Transverse colon (tissue), 4 donors: ENCODE measurements at regions not wholly inside any gene's neighbourhood (a gene's known extent, or its start where the extent isn't known, plus 50 kb on each side); places are given as distances from the start of the nearest gene placed in this dataset.

Source experiments
- DNase-seq: peaks from one replicate; pipeline ENCODE4 v3.0.0-alpha.2; 2019
- H3K27ac ChIP-seq, 4 donors: fragments of 200-600 bp; sonication (generic); 2 replicates each; pipeline ENCODE4 v1.5.1; 2016 to 2018; ENCODE audit warnings: inconsistent platforms in 4 of 4
- H3K27me3 ChIP-seq: fragments of 200-600 bp; sonication (generic); 2 replicates; pipeline ENCODE4 v1.5.1; 2017; ENCODE audit warnings: inconsistent platforms
- H3K36me3 ChIP-seq, 4 donors: fragments of 200-600 bp; sonication (generic); 2 replicates each; pipeline ENCODE4 v1.5.1; 2017 to 2019; ENCODE audit warnings: inconsistent platforms in 4 of 4
- H3K4me1 ChIP-seq, 4 donors: fragments of 200-600 bp; sonication (generic); 2 replicates each; pipeline ENCODE4 v1.5.1; 2017 to 2020; ENCODE audit warnings: inconsistent platforms in 4 of 4
- H3K4me3 ChIP-seq, 4 donors: fragments of 200-600 bp; sonication (generic); 1 replicate in 1 of 4; 2 replicates in 3 of 4; pipeline versions ENCODE4 v1.5.1 to v1.6.1; 2017 to 2019; ENCODE audit warnings: inconsistent platforms in 4 of 4
- H3K9me3 ChIP-seq, 2 donors: fragments of 200-600 bp; sonication (generic); 2 replicates each; pipeline ENCODE4 v1.5.1; 2017 to 2019; ENCODE audit warnings: inconsistent platforms in 2 of 2
- EP300 ChIP-seq: sonication (generic); formaldehyde crosslinking; IDR thresholded peaks from one replicate; pipeline ENCODE4 v1.6.1; 2017; ENCODE audit warnings: antibody characterized with exemption, low read depth
- POLR2A ChIP-seq: fragments of 450-650 bp; IDR thresholded peaks from one replicate; pipeline ENCODE4 v1.6.1; 2016; ENCODE audit warnings: antibody characterized with exemption, mild to moderate bottlenecking, moderate library complexity
- POLR2AphosphoS5 ChIP-seq, 3 donors: sonication (generic); formaldehyde crosslinking; IDR thresholded peaks; one replicate each; pipeline ENCODE4 v1.6.1; 2016; ENCODE audit warnings: antibody characterized with exemption in 3 of 3
- WGBS, 2 donors: methylation state at CpG; one replicate each; pipeline ENCODE4 v1.1.5; 2018; ENCODE audit warnings: low coverage in 1 of 2; 5-methylcytosine and 5-hydroxymethylcytosine counted together
- in situ Hi-C, 4 donors: fragments of 200-750 bp; cut with MboI; loops; one replicate each; pipeline versions ENCODE4 v1.15.0 to v1.15.1; 2017; ENCODE audit warnings: low sequenced_read_pairs in 3 of 4, low pct_ligation_motif_present in 1 of 4, low pct_unique_long_range_greater_than_20kb in 1 of 4
- intact Hi-C: fragments of 100-400 bp; cut with DNase I; formaldehyde crosslinking; loops from one replicate; pipeline ENCODE4 v1.15.1; 2023; ENCODE audit warnings: low total_unique reads
- TF ChIP-seq, protein P1 (sequence below), 5 experiments: fragments of 200-600 bp in 3 of 5; fragments of 450-650 bp in 2 of 5; sonication (generic) in 3 of 5; IDR thresholded peaks; 1 replicate in 2 of 5; 2 replicates in 3 of 5; pipeline ENCODE4 v1.5.1; 2016 to 2017; ENCODE audit warnings: antibody characterized with exemption in 5 of 5, inconsistent platforms in 3 of 5, mild to moderate bottlenecking in 2 of 5, moderate library complexity in 1 of 5

DNA sequence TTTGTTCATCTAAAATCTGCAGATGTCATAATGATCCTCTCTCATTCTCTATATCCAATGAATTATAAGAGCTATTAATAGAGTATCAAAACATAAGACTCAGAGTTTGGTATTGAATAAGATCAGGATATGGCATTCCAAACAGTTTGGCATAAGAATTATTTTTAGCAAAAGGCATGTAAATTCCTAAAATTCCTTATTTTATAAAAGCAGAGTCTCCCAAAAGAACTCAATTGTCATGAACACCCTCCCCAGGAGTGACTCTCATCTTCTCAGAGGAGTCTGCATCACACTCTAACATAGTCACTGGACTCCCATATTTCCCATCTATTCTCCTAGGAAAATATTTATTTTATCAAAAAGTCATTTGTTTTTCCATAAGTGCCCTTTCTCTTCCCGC lies 1710.2 kb upstream of the SLC39A10 start:
- intact Hi-C loops, result no loop called here
- no peak for DNase-seq
- H3K36me3 ChIP-seq, result no peaks in the 10 kb centered on the region
- in situ Hi-C loops, result no loop called here
- TF ChIP-seq POLR2A (no peak), EP300 (no peak), POLR2AphosphoS5 (IDR thresholded peaks at IDR 0.05) (no peak)
- TF ChIP-seq, protein P1, sequence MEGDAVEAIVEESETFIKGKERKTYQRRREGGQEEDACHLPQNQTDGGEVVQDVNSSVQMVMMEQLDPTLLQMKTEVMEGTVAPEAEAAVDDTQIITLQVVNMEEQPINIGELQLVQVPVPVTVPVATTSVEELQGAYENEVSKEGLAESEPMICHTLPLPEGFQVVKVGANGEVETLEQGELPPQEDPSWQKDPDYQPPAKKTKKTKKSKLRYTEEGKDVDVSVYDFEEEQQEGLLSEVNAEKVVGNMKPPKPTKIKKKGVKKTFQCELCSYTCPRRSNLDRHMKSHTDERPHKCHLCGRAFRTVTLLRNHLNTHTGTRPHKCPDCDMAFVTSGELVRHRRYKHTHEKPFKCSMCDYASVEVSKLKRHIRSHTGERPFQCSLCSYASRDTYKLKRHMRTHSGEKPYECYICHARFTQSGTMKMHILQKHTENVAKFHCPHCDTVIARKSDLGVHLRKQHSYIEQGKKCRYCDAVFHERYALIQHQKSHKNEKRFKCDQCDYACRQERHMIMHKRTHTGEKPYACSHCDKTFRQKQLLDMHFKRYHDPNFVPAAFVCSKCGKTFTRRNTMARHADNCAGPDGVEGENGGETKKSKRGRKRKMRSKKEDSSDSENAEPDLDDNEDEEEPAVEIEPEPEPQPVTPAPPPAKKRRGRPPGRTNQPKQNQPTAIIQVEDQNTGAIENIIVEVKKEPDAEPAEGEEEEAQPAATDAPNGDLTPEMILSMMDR (IDR thresholded peaks at IDR 0.05), result no peak
- no peak overlapping the region for H3K4me3 ChIP-seq
- no peaks in the 10 kb centered on the region for H3K27me3 ChIP-seq
- 50 to 70% methylated on average over 1 of the region's 1 CpG for WGBS, 2 donors
- no peak overlapping the region for H3K27ac ChIP-seq
- no peaks in the 10 kb centered on the region for H3K4me1 ChIP-seq
- H3K9me3 ChIP-seq, result no peaks in the 10 kb centered on the region

DNA sequence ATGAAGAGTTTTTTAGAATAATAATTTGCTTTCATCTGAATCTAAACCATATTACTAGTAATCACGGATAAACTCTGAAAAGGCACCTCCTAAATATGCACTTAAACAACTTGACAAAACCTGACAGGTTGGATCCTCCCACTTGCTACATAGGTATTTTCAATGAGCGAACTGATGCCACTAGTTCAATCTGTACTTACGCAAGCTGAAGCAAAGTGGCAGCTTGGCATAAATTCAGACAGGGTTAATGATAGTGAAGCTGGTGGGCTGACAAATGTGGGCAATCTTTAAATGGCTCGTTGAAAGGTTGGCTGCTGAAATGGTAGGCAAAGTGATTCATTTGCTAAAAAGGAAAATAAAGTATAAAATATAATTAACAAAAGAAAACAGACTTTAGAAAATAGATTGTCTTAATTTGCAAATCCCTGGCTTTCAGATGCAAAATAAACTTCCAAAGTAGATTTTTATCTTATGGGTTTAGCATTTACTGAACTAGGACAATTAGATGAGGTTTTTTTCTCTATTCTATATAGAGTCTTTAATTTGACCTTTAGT lies 1713.5 kb upstream of the SLC39A10 start:
- no peak for DNase-seq
- Histone ChIP-seq H3K9me3 (no peaks in the 10 kb centered on the region), H3K36me3 (no peaks in the 10 kb centered on the region), H3K4me3 (no peak overlapping the region), H3K27me3 (no peaks in the 10 kb centered on the region), H3K4me1 (no peaks in the 10 kb centered on the region), H3K27ac (no peak overlapping the region)
- TF ChIP-seq EP300 (no peak), POLR2AphosphoS5 (IDR thresholded peaks at IDR 0.05) (no peak), POLR2A (no peak)
- TF ChIP-seq, protein P1 (IDR thresholded peaks at IDR 0.05), result no peak
- in situ Hi-C loops (no loop called here), intact Hi-C loops (no loop called here)
- 56 to 69% methylated on average over 3 to 4 of the region's 4 CpGs for WGBS, 2 donors

DNA sequence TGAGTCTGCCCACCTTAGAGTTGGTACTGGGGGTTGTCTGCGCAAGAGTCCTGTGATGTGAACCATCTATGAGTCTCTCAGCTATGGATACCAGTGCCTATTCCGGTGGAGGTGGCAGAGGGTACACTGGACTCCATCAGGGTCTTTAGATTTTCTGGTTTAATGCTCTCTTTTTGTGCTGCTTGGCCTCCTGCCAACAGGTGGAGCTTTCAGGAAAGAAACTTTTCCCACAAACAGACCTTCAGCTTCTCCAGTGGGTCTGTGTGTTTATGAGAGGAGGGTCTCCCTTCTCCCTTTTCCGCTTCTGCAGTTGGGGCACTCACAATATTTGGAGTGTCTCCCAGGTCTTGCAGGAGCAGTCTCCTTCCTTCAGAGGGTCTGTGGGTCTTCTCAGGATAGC lies 1721.9 kb upstream of the SLC39A10 start:
- intact Hi-C loops, result no loop called here
- WGBS, 2 donors, result 93 to 100% methylated on average over 2 to 3 of the region's 3 CpGs

DNA sequence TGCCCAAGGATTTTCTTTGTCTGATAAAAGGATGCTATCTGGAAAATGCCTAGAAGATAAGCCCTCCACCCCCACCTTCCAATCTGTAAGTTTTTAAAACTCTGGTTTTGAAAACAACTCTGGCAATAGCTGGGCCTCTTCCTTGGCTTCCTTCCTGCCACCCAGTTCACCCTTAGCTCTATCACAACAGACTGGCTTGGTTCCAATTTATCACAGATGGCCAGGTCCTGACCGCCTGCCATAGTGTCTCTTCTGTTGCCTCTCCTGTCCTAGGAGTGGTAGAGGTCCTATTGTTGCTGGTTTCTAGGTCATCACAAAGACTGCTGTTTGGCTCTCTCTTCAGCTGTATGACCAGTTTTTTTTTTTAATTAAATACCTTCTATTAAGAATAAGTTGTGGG lies 1727.9 kb upstream of the SLC39A10 start:
- H3K9me3 ChIP-seq, result no peaks in the 10 kb centered on the region
- intact Hi-C loops (no loop called here), in situ Hi-C loops (no loop called here)
- no peaks in the 10 kb centered on the region for H3K4me1 ChIP-seq
- no peaks in the 10 kb centered on the region for H3K27me3 ChIP-seq
- DNase-seq, result no peak
- TF ChIP-seq POLR2AphosphoS5 (IDR thresholded peaks at IDR 0.05) (no peak), POLR2A (no peak), EP300 (no peak)
- TF ChIP-seq, protein P1 (IDR thresholded peaks at IDR 0.05), result no peak
- H3K36me3 ChIP-seq, result no peaks in the 10 kb centered on the region
- no peak overlapping the region for H3K27ac ChIP-seq
- no peak overlapping the region for H3K4me3 ChIP-seq
- 43 to 72% methylated on average over 1 of the region's 1 CpG for WGBS, 2 donors

More for the DNA sequence above, 1721.9 kb upstream of the SLC39A10 start:
- in situ Hi-C loops, result no loop called here
- Histone ChIP-seq H3K9me3 (no peaks in the 10 kb centered on the region), H3K4me1 (no peaks in the 10 kb centered on the region), H3K27me3 (no peaks in the 10 kb centered on the region), H3K4me3 (no peak overlapping the region), H3K36me3 (no peaks in the 10 kb centered on the region), H3K27ac (no peak overlapping the region)
- DNase-seq, result no peak
- TF ChIP-seq POLR2AphosphoS5 (IDR thresholded peaks at IDR 0.05) (no peak), EP300 (no peak)

DNA sequence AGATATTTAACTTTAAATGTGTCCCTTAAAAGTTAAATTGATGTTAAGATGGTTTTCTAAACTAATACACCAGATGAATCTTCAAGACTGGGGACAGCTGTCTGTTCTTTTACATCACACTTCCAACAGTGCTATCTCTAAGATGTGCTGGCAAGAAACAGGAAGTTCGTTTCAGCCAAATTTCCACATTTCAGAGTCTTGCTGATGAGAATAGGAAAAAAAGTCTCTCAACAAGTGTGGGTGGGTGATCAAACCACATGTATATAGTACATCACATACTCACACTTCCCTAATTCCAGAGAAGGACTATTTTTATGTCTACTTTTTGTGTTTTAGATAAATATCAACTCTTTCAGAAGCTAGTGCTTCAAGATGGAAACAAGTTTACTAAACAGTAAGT lies 1712.8 kb upstream of the TMEFF2 start:
- DNase-seq, result no peak
- 18 to 49% methylated on average over 1 of the region's 1 CpG for WGBS, 2 donors
- Histone ChIP-seq H3K4me3 (no peak overlapping the region), H3K27me3 (no peaks in the 10 kb centered on the region), H3K36me3 (no peaks in the 10 kb centered on the region), H3K4me1 (no peaks in the 10 kb centered on the region), H3K9me3 (no peaks in the 10 kb centered on the region), H3K27ac (no peak overlapping the region)
- TF ChIP-seq, protein P1 (IDR thresholded peaks at IDR 0.05), result no peak
- TF ChIP-seq POLR2A (no peak), POLR2AphosphoS5 (IDR thresholded peaks at IDR 0.05) (no peak), EP300 (no peak)
- intact Hi-C loops, result no loop called here
- in situ Hi-C loops, result no loop called here
